IMR-90 (cell line): ENCODE measurements at regions not wholly inside any gene's neighbourhood (a gene's known extent, or its start where the extent isn't known, plus 50 kb on each side); places are given as distances from the start of the nearest gene placed in this dataset.

Experiments used
- ATAC-seq: fragments of 200-7000 bp; cut with Tn5 transposase; 2 replicates; pipeline ENCODE4 v1.9.1; 2020; ENCODE audit warnings: low read depth, mild to moderate bottlenecking, moderate library complexity
- BruUV-seq: library from RNA; stranded (reverse); fragments of 400-500 nt; replicated peaks from 2 replicates; lab custom pipeline; 2021; lab: Mats Ljungman, UMichigan
- CTCF ChIA-PET: fragments of 300-600 bp; formaldehyde crosslinking; extraction: SDS; loops from one replicate; lab custom pipeline; 2021; ENCODE audit warnings: antibody characterized with exemption; lab: Yijun Ruan, JAX
- POLR2A ChIA-PET: fragments of 300-600 bp; sonication (Branson Sonifier 250); formaldehyde crosslinking; loops from one replicate; lab custom pipeline; 2022; ENCODE audit warnings: antibody characterized with exemption; ENCODE audit not compliant: unreplicated experiment; lab: Charles Lee
- DNase-seq: peaks from one replicate; pipeline ENCODE4 v3.0.0; 2013
- H2AFZ ChIP-seq: replicated peaks from 2 replicates; pipeline ENCODE3; 2013; ENCODE audit warnings: low read length, mild to moderate bottlenecking; ENCODE audit not compliant: poor library complexity
- H2AK5ac ChIP-seq: 2 replicates; pipeline ENCODE4 v1.6.1; 2013; ENCODE audit warnings: low read depth, low read length, inconsistent platforms
- H2AK9ac ChIP-seq: replicated peaks from 2 replicates; pipeline ENCODE3; 2013; ENCODE audit warnings: mild to moderate bottlenecking, low read depth, low read length, moderate library complexity; ENCODE audit not compliant: poor library complexity
- H2BK120ac ChIP-seq: 2 replicates; pipeline ENCODE4 v1.6.1; 2013; ENCODE audit warnings: low read depth, low read length, inconsistent platforms
- H2BK15ac ChIP-seq: 3 replicates; pipeline ENCODE4 v1.6.1; 2013; ENCODE audit warnings: low read depth, low read length, inconsistent platforms
- H2BK20ac ChIP-seq: 2 replicates; pipeline ENCODE4 v1.6.1; 2013; ENCODE audit warnings: low read depth, mild to moderate bottlenecking, inconsistent platforms, low read length, moderate library complexity
- H2BK5ac ChIP-seq: 2 replicates; pipeline ENCODE4 v1.6.1; 2013; ENCODE audit warnings: mild to moderate bottlenecking, low read depth, low read length, inconsistent platforms; ENCODE audit not compliant: poor library complexity, severe bottlenecking
- H3K14ac ChIP-seq: replicated peaks from 2 replicates; pipeline ENCODE4 v1.6.1; 2013; ENCODE audit warnings: low read depth, low read length, inconsistent platforms
- H3K18ac ChIP-seq: 2 replicates; pipeline ENCODE4 v1.6.1; 2013; ENCODE audit warnings: low read depth, low read length, control low read depth
- H3K23ac ChIP-seq: 2 replicates; pipeline ENCODE4 v1.6.1; 2013; ENCODE audit warnings: low read depth, low read length, inconsistent platforms
- H3K27ac ChIP-seq: 2 replicates; pipeline ENCODE4 v1.5.1; 2013; ENCODE audit warnings: mild to moderate bottlenecking, control low read depth, low read length; ENCODE audit not compliant: insufficient read depth
- H3K27me3 ChIP-seq: 2 replicates; pipeline ENCODE4 v1.6.1; 2013; ENCODE audit warnings: low read length; ENCODE audit not compliant: control insufficient read depth, insufficient read depth
- H3K36me3 ChIP-seq: 2 replicates; pipeline ENCODE4 v1.6.1; 2013; ENCODE audit warnings: low read length, mixed read lengths; ENCODE audit not compliant: control insufficient read depth, insufficient read depth
- H3K4ac ChIP-seq: 2 replicates; pipeline ENCODE4 v1.6.1; 2013; ENCODE audit warnings: low read depth, low read length, inconsistent platforms
- H3K4me1 ChIP-seq: 2 replicates; pipeline ENCODE4 v1.6.1; 2013; ENCODE audit warnings: low read length, mixed read lengths; ENCODE audit not compliant: control insufficient read depth, insufficient read depth
- H3K4me2 ChIP-seq: 2 replicates; pipeline ENCODE4 v1.6.1; 2013; ENCODE audit warnings: low read depth, mild to moderate bottlenecking, control low read depth, low read length, moderate library complexity
- H3K4me3 ChIP-seq: 2 replicates; pipeline ENCODE4 v1.5.1; 2013; ENCODE audit warnings: low read depth, mild to moderate bottlenecking, control low read depth, low read length, moderate library complexity; ENCODE audit not compliant: insufficient read depth
- H3K56ac ChIP-seq: 2 replicates; pipeline ENCODE4 v1.6.1; 2013; ENCODE audit warnings: low read length, inconsistent platforms; ENCODE audit not compliant: insufficient read depth; ENCODE audit errors: extremely low read depth
- H3K79me1 ChIP-seq, 2 experiments: 2 replicates each; pipeline ENCODE4 v1.6.1; 2013; ENCODE audit warnings: low read length in 2 of 2, inconsistent platforms in 1 of 2, low read depth in 1 of 2
- H3K9ac ChIP-seq: 2 replicates; pipeline ENCODE4 v1.6.1; 2013; ENCODE audit warnings: low read depth, low read length, control low read depth
- H3K9me1 ChIP-seq: 2 replicates; pipeline ENCODE4 v1.6.1; 2013; ENCODE audit warnings: low read length, inconsistent platforms; ENCODE audit not compliant: insufficient read depth
- H3K9me3 ChIP-seq: 2 replicates; pipeline ENCODE4 v1.6.1; 2013; ENCODE audit warnings: low read length; ENCODE audit not compliant: control insufficient read depth, insufficient read depth
- H4K20me1 ChIP-seq: 2 replicates; pipeline ENCODE4 v1.6.1; 2013; ENCODE audit warnings: low read length, inconsistent platforms; ENCODE audit not compliant: insufficient read depth
- H4K5ac ChIP-seq: 2 replicates; pipeline ENCODE4 v1.6.1; 2013; ENCODE audit warnings: mild to moderate bottlenecking, low read depth, low read length, control low read depth
- H4K8ac ChIP-seq, 2 experiments: 2 replicates each; pipeline ENCODE4 v1.6.1; 2013; ENCODE audit warnings: low read depth in 2 of 2, low read length in 2 of 2, control low read depth in 1 of 2, inconsistent platforms in 1 of 2
- H4K91ac ChIP-seq: 2 replicates; pipeline ENCODE4 v1.6.1; 2013; ENCODE audit warnings: low read depth, low read length, inconsistent platforms; ENCODE audit not compliant: insufficient read depth
- BHLHE40 ChIP-seq: fragments of 150-350 bp; IDR thresholded peaks from 2 replicates; pipeline ENCODE4 v1.6.1; 2016; ENCODE audit warnings: mild to moderate bottlenecking, low read depth, low read length
- CEBPB ChIP-seq: IDR thresholded peaks from 2 replicates; pipeline ENCODE4 v1.6.1; 2012; ENCODE audit warnings: low read depth, low read length, improper control_type of control experiment
- CHD1 ChIP-seq: IDR thresholded peaks from 2 replicates; pipeline ENCODE4 v1.6.1; 2012; ENCODE audit warnings: low read depth, low read length, improper control_type of control experiment
- ELK1 ChIP-seq: fragments of 150-350 bp; IDR thresholded peaks from 2 replicates; pipeline ENCODE4 v1.6.1; 2016; ENCODE audit warnings: low read depth, mild to moderate bottlenecking, low read length, moderate library complexity, borderline replicate concordance
- FOS ChIP-seq: fragments of 150-350 bp; IDR thresholded peaks from 2 replicates; pipeline ENCODE4 v1.6.1; 2016; ENCODE audit warnings: low read depth, low read length
- MAFK ChIP-seq: IDR thresholded peaks from 2 replicates; pipeline ENCODE4 v1.6.1; 2012; ENCODE audit warnings: low read depth, low read length, improper control_type of control experiment
- MAZ ChIP-seq: IDR thresholded peaks from 2 replicates; pipeline ENCODE4 v1.6.1; 2012; ENCODE audit warnings: low read depth, mild to moderate bottlenecking, low read length, improper control_type of control experiment, moderate library complexity, borderline replicate concordance
- MXI1 ChIP-seq: IDR thresholded peaks from 2 replicates; pipeline ENCODE4 v1.6.1; 2012; ENCODE audit warnings: low read depth, mild to moderate bottlenecking, low read length, moderate library complexity, borderline replicate concordance
- NFE2L2 ChIP-seq: fragments of 150-350 bp; IDR thresholded peaks from 2 replicates; pipeline ENCODE4 v1.6.1; 2016; ENCODE audit warnings: low read depth, mild to moderate bottlenecking, low read length
- RAD21 ChIP-seq: IDR thresholded peaks from 2 replicates; pipeline ENCODE4 v1.6.1; 2012; ENCODE audit warnings: low read length, improper control_type of control experiment
- RCOR1 ChIP-seq: IDR thresholded peaks from 2 replicates; pipeline ENCODE4 v1.6.1; 2012; ENCODE audit warnings: mild to moderate bottlenecking, low read length, improper control_type of control experiment; ENCODE audit not compliant: insufficient replicate concordance
- RFX5 ChIP-seq: IDR thresholded peaks from 2 replicates; pipeline ENCODE4 v1.8.0; 2012; ENCODE audit warnings: low read depth, mild to moderate bottlenecking, low read length, moderate library complexity
- SMC3 ChIP-seq: fragments of 150-350 bp; IDR thresholded peaks from 2 replicates; pipeline ENCODE4 v1.6.1; 2016; ENCODE audit warnings: low read depth, mild to moderate bottlenecking, antibody characterized with exemption, low read length, moderate library complexity
- USF2 ChIP-seq: fragments of 150-350 bp; IDR thresholded peaks from 2 replicates; pipeline ENCODE4 v1.6.1; 2017; ENCODE audit warnings: mild to moderate bottlenecking, antibody characterized with exemption, low read length, low read depth
- WGBS, 2 experiments: methylation state at CpG; one replicate each; pipeline versions ENCODE4 v1.1.5 to v1.1.7; 2013; ENCODE audit warnings: missing lambda C conversion rate in 2 of 2; ENCODE audit not compliant: insufficient read length in 1 of 2; ENCODE audit errors: extremely low coverage in 2 of 2; 5-methylcytosine and 5-hydroxymethylcytosine counted together
- dilution Hi-C: fragments of 300-500 bp; cut with HindIII; formaldehyde crosslinking; loops from one replicate; pipeline ENCODE4 v1.14.3; 2018; ENCODE audit warnings: low sequenced_read_pairs; ENCODE audit not compliant: unreplicated experiment
- in situ Hi-C: fragments of 300-500 bp; cut with MboI; formaldehyde crosslinking; loops from 3 replicates; pipeline ENCODE4 v1.14.3; 2019; ENCODE audit warnings: low sequenced_read_pairs, inconsistent platforms, mixed read lengths
- intact Hi-C: fragments of 100-400 bp; cut with micrococcal nuclease; formaldehyde crosslinking; loops from 2 replicates; pipeline ENCODE4 v1.10.0; 2022
- TF ChIP-seq, protein P1 (sequence below): conservative IDR thresholded peaks from 2 replicates; pipeline ENCODE4 v1.5.1; 2012; ENCODE audit warnings: mild to moderate bottlenecking, low read depth, low read length, improper control_type of control experiment

GRCh38 chr5:67263656-67264408 is 67.2 kb upstream of the CD180 start:
- BruUV-seq: no TSS peak
- in situ Hi-C loops (no loop called here), intact Hi-C loops (no loop called here), dilution Hi-C loops (no loop called here)
- no peak overlapping the region for H4K8ac ChIP-seq
- no peak overlapping the region for H3K18ac ChIP-seq
- H3K9me1 ChIP-seq: peaks cover 10% of the 10 kb centered on the region
- no peak overlapping the region for H4K91ac ChIP-seq
- no peak overlapping the region for H2AFZ ChIP-seq
- no peak overlapping the region for H2BK5ac ChIP-seq
- no peak overlapping the region for H2AK9ac ChIP-seq
- CTCF ChIA-PET: interaction anchor here (0.8 kb wide), 1 partner anchor 17 kb away, joined by 3 read pairs; no protein-coding TSS in a partner anchor
- H3K27ac ChIP-seq: no peak overlapping the region
- no peak overlapping the region for H3K9ac ChIP-seq
- H3K4me1 ChIP-seq: peaks cover 8% of the 10 kb centered on the region
- DNase-seq: no peak
- no peaks in the 10 kb centered on the region for H3K36me3 ChIP-seq
- no peak overlapping the region for H2AK5ac ChIP-seq
- no peak overlapping the region for H3K4me3 ChIP-seq
- H3K23ac ChIP-seq: no peak overlapping the region
- H3K27me3 ChIP-seq: no peaks in the 10 kb centered on the region
- no peak overlapping the region for H4K5ac ChIP-seq
- no peak overlapping the region for H3K56ac ChIP-seq
- ATAC-seq: no peak
- H3K4me2 ChIP-seq: no peak overlapping the region
- no peaks in the 10 kb centered on the region; the same call in 1 of the 2 replicates for H4K20me1 ChIP-seq
- no peaks in the 10 kb centered on the region for H3K9me3 ChIP-seq
- 80% methylated on average over 1 of the region's 4 CpGs; no CpG with 5 or more reads in 1 of the 2 experiments for WGBS, 2 experiments
- no peaks in the 10 kb centered on the region for H3K79me1 ChIP-seq
- POLR2A ChIA-PET: no interaction called here
- H2BK120ac ChIP-seq: no peak overlapping the region
- H3K14ac ChIP-seq: no peak overlapping the region
- H2BK15ac ChIP-seq: no peak overlapping the region; the same call in 2 of the 3 replicates
- H2BK20ac ChIP-seq: 0 out of 2 replicates have a peak overlapping the region, but pooled peaks have one; percentile 6
- H3K4ac ChIP-seq: no peak overlapping the region
- TF ChIP-seq FOS (no peak), MXI1 (no peak), MAZ (no peak), NFE2L2 (no peak), RCOR1 (no peak), CEBPB (no peak), BHLHE40 (no peak), SMC3 (no peak), USF2 (no peak), RFX5 (no peak), RAD21 (no peak), ELK1 (no peak), CHD1 (no peak), MAFK (no peak)
- TF ChIP-seq, protein P1, sequence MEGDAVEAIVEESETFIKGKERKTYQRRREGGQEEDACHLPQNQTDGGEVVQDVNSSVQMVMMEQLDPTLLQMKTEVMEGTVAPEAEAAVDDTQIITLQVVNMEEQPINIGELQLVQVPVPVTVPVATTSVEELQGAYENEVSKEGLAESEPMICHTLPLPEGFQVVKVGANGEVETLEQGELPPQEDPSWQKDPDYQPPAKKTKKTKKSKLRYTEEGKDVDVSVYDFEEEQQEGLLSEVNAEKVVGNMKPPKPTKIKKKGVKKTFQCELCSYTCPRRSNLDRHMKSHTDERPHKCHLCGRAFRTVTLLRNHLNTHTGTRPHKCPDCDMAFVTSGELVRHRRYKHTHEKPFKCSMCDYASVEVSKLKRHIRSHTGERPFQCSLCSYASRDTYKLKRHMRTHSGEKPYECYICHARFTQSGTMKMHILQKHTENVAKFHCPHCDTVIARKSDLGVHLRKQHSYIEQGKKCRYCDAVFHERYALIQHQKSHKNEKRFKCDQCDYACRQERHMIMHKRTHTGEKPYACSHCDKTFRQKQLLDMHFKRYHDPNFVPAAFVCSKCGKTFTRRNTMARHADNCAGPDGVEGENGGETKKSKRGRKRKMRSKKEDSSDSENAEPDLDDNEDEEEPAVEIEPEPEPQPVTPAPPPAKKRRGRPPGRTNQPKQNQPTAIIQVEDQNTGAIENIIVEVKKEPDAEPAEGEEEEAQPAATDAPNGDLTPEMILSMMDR: no peak
